Right atrium auricular region (tissue), 2 donors: ENCODE measurements at regions not wholly inside any gene's neighbourhood (a gene's known extent, or its start where the extent isn't known, plus 50 kb on each side); places are given as distances from the start of the nearest gene placed in this dataset.

Experiments
- DNase-seq: peaks from one replicate; pipeline ENCODE4 v3.0.0-alpha.2; 2019; ENCODE audit warnings: low spot score
- H3K27ac ChIP-seq, 2 donors: fragments of 200-600 bp; sonication (generic); 1 replicate in 1 of 2; 2 replicates in 1 of 2; pipeline ENCODE4 v1.5.1; 2016 to 2019
- H3K27me3 ChIP-seq, 2 donors: fragments of 200-600 bp; sonication (generic); one replicate each; pipeline versions ENCODE4 v1.5.1 to v1.6.0; 2017 to 2019
- H3K36me3 ChIP-seq: fragments of 200-600 bp; sonication (generic); one replicate; pipeline ENCODE4 v1.5.1; 2016
- H3K4me1 ChIP-seq, 2 donors: fragments of 200-600 bp; sonication (generic); one replicate each; pipeline versions ENCODE4 v1.5.1 to v1.6.0; 2017 to 2019
- H3K4me3 ChIP-seq, 2 donors: fragments of 200-600 bp; sonication (generic); 1 replicate in 1 of 2; 2 replicates in 1 of 2; pipeline ENCODE4 v1.5.1; 2017 to 2019; ENCODE audit warnings: mild to moderate bottlenecking in 1 of 2, moderate library complexity in 1 of 2
- H3K9me3 ChIP-seq, 2 donors: fragments of 200-600 bp; sonication (generic); one replicate each; pipeline ENCODE4 v1.5.1; 2019
- TF ChIP-seq, protein P1 (sequence below), 2 donors: fragments of 200-600 bp; sonication (generic); IDR thresholded peaks; one replicate each; pipeline ENCODE4 v1.5.1; 2019; ENCODE audit warnings: antibody characterized with exemption in 2 of 2

DNA sequence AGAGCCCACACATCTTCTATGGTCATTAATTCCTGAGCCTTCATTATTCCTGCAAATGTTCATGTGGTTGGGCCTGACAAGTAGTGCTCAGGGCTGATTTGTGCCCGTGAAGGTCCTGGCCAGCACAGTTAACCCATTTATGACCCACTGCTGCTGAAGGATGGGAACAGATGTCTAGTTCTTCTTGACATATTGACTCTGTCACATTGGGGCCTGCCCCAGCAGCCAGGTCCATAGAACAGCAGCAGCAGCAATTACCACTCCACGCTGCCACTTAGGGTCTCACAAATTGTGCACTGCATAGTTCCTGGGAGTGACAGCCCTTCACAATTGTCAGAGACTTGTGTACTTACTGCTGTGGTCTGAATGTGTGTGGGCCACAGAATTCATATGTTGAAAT lies 442.3 kb upstream of the RGPD4 start:
- Histone ChIP-seq H3K4me1 (no peaks in the 10 kb centered on the region), H3K27ac (no peak overlapping the region), H3K27me3 (no peaks in the 10 kb centered on the region), H3K36me3 (no peaks in the 10 kb centered on the region), H3K9me3 (no peaks in the 10 kb centered on the region), H3K4me3 (no peak overlapping the region)
- DNase-seq, result no peak
- TF ChIP-seq, protein P1, sequence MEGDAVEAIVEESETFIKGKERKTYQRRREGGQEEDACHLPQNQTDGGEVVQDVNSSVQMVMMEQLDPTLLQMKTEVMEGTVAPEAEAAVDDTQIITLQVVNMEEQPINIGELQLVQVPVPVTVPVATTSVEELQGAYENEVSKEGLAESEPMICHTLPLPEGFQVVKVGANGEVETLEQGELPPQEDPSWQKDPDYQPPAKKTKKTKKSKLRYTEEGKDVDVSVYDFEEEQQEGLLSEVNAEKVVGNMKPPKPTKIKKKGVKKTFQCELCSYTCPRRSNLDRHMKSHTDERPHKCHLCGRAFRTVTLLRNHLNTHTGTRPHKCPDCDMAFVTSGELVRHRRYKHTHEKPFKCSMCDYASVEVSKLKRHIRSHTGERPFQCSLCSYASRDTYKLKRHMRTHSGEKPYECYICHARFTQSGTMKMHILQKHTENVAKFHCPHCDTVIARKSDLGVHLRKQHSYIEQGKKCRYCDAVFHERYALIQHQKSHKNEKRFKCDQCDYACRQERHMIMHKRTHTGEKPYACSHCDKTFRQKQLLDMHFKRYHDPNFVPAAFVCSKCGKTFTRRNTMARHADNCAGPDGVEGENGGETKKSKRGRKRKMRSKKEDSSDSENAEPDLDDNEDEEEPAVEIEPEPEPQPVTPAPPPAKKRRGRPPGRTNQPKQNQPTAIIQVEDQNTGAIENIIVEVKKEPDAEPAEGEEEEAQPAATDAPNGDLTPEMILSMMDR (IDR thresholded peaks at IDR 0.05), result no peak

- Histone ChIP-seq H3K9me3 (no peaks in the 10 kb centered on the region), H3K4me3 (no peak overlapping the region), H3K4me1 (no peaks in the 10 kb centered on the region), H3K27me3 (no peaks in the 10 kb centered on the region), H3K27ac (no peak overlapping the region), H3K36me3 (no peaks in the 10 kb centered on the region)
- TF ChIP-seq, protein P1 (IDR thresholded peaks at IDR 0.05), result no peak
- DNase-seq, result no peak
Measured at GRCh38 chr2:107385921-107386320, 440.8 kb upstream of the RGPD4 start.

GRCh38 chr2:107392241-107392704 lies 434.4 kb upstream of the RGPD4 start:
- Histone ChIP-seq H3K27ac (no peak overlapping the region), H3K36me3 (no peaks in the 10 kb centered on the region), H3K4me1 (no peaks in the 10 kb centered on the region), H3K9me3 (no peaks in the 10 kb centered on the region), H3K27me3 (no peaks in the 10 kb centered on the region), H3K4me3 (no peak overlapping the region)
- TF ChIP-seq, protein P1 (IDR thresholded peaks at IDR 0.05), result no peak
- DNase-seq, result no peak

- TF ChIP-seq, protein P1 (IDR thresholded peaks at IDR 0.05), result no peak
- Histone ChIP-seq H3K4me3 (no peak overlapping the region), H3K27me3 (no peaks in the 10 kb centered on the region), H3K27ac (no peak overlapping the region), H3K36me3 (no peaks in the 10 kb centered on the region), H3K9me3 (no peaks in the 10 kb centered on the region), H3K4me1 (no peaks in the 10 kb centered on the region)
- no peak for DNase-seq
Measured at GRCh38 chr2:107393516-107393915, 433.2 kb upstream of the RGPD4 start.

DNA sequence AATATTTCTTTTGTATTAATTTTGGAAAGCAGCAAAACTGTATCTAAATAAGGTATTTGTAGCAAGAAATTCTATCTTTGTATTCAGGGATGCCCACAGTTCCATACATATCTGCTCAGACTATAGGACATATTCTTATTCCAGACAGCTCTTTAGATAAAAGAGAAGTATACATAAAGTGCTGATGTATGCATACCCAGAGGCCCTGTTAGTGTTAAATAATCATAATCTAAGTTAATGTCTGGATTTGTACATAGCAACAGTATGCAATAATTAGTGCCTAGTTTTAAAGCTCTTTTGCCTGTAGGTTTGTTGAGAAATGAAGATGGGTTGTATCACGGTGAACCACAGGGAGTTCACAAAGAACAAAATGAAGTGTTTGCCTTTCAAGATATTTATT lies 428.0 kb upstream of the RGPD4 start:
- Histone ChIP-seq H3K4me1 (no peaks in the 10 kb centered on the region), H3K9me3 (no peaks in the 10 kb centered on the region), H3K27me3 (no peaks in the 10 kb centered on the region), H3K27ac (no peak overlapping the region), H3K36me3 (no peaks in the 10 kb centered on the region), H3K4me3 (no peak overlapping the region)
- no peak for DNase-seq
- TF ChIP-seq, protein P1 (IDR thresholded peaks at IDR 0.05), result no peak

GRCh38 chr2:107402330-107402729 lies 424.4 kb upstream of the RGPD4 start:
- H3K36me3 ChIP-seq, result no peaks in the 10 kb centered on the region
- H3K27ac ChIP-seq, result no peak overlapping the region
- TF ChIP-seq, protein P1 (IDR thresholded peaks at IDR 0.05), result no peak
- no peak for DNase-seq
- H3K9me3 ChIP-seq, result no peaks in the 10 kb centered on the region
- no peaks in the 10 kb centered on the region for H3K27me3 ChIP-seq
- H3K4me1 ChIP-seq, result no peaks in the 10 kb centered on the region
- no peak overlapping the region for H3K4me3 ChIP-seq
